WERI-Rb-1 (cell line): ENCODE measurements at regions not wholly inside any gene's neighbourhood (a gene's known extent, or its start where the extent isn't known, plus 50 kb on each side); places are given as distances from the start of the nearest gene placed in this dataset.

Experiments used
- DNase-seq: peaks from one replicate; pipeline ENCODE4 v3.0.0-alpha.2; 2020
- H3K27ac ChIP-seq: fragments of 250-450 bp; sonication (Bioruptor Pico); 2 replicates; pipeline ENCODE4 v1.5.1; 2020; ENCODE audit warnings: mild to moderate bottlenecking, moderate library complexity
- H3K27me3 ChIP-seq: fragments of 250-450 bp; sonication (Bioruptor Pico); 2 replicates; pipeline ENCODE4 v1.5.1; 2021; ENCODE audit warnings: mild to moderate bottlenecking, low read depth, moderate library complexity; ENCODE audit not compliant: insufficient read depth, severe bottlenecking
- H3K36me3 ChIP-seq: fragments of 250-450 bp; sonication (Bioruptor Pico); 2 replicates; pipeline ENCODE4 v1.5.1; 2020; ENCODE audit warnings: mild to moderate bottlenecking, moderate library complexity
- H3K4me3 ChIP-seq: 2 replicates; pipeline ENCODE4 v1.5.1; 2011; ENCODE audit warnings: low read depth, mild to moderate bottlenecking, control low read depth, low read length
- H3K9me3 ChIP-seq: fragments of 250-450 bp; sonication (Bioruptor Pico); 2 replicates; pipeline ENCODE4 v1.5.1; 2021; ENCODE audit warnings: mild to moderate bottlenecking, moderate library complexity; ENCODE audit not compliant: severe bottlenecking
- CTCF ChIP-seq: IDR thresholded peaks from 2 replicates; pipeline ENCODE4 v1.5.1; 2011; ENCODE audit warnings: low read depth, mild to moderate bottlenecking, control low read depth, inconsistent platforms, low read length

DNA sequence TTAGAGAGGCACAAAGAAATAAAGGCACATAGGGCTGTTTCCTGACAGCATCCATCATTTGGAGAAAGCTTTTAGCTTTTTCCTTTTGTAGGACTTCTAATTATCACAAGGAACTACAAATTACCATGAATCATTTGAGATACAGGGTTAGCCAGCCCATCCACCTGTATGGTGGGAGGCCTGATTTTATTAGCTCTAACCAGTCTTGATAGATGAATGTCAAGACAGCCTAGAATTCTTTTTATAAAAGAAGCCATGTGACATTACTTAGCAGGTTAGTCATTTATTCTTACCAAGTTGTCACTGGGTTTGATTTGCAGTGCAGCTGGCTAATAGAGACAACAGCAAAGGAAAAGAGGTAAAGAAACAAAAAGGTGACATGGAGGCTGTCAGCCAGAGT lies 618.1 kb downstream of the ZNF385D start:
- DNase-seq, result no peak
- no peak overlapping the region for H3K4me3 ChIP-seq
- no peaks in the 10 kb centered on the region for H3K27me3 ChIP-seq
- H3K27ac ChIP-seq, result no peak overlapping the region
- H3K36me3 ChIP-seq, result no peaks in the 10 kb centered on the region
- no peak for TF ChIP-seq CTCF
- H3K9me3 ChIP-seq, result no peaks in the 10 kb centered on the region

DNA sequence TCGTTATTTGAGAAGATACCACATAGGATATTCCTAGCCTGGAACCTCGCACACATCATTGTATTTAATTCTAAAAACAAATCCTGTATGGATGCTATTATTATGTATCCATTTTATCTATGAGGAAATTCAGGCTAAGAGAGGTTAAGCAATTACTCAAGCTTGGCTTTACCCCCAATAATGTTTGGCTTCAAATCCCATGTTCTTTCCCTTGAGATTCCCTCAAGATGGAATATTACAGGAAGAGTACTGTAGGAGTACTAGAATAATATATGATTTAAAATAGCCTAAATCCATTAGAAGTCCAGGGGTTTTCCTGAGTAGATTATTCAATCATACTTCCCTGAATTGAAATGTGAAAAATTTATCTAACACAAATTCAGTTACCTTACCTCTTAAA lies 630.2 kb downstream of the ZNF385D start:
- TF ChIP-seq CTCF, result no peak
- Histone ChIP-seq H3K9me3 (no peaks in the 10 kb centered on the region), H3K4me3 (no peak overlapping the region), H3K27me3 (no peaks in the 10 kb centered on the region), H3K27ac (no peak overlapping the region), H3K36me3 (no peaks in the 10 kb centered on the region)
- DNase-seq, result no peak

DNA sequence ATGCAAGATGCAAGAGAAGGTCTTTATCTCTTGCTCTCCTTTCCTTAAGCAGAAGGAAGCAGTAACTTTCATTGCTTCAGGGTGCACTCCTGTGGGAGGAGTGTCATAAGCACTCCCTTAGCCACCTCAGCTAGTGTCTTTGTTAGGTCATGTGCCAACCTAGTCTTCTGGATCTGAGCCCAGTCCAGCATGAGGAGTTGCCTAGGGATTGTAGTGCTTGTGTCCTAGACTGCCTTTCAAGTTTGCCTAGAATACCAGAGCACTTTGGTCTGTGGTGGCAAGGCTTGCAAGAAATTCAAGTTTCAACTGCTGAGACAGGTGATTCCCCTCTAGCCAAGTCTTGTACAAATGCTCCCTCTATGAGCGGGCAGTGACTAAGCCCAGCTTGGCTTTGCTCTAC lies 633.6 kb downstream of the ZNF385D start:
- Histone ChIP-seq H3K4me3 (no peak overlapping the region), H3K36me3 (no peaks in the 10 kb centered on the region), H3K9me3 (no peaks in the 10 kb centered on the region), H3K27me3 (no peaks in the 10 kb centered on the region), H3K27ac (no peak overlapping the region)
- DNase-seq, result no peak
- no peak for TF ChIP-seq CTCF

DNA sequence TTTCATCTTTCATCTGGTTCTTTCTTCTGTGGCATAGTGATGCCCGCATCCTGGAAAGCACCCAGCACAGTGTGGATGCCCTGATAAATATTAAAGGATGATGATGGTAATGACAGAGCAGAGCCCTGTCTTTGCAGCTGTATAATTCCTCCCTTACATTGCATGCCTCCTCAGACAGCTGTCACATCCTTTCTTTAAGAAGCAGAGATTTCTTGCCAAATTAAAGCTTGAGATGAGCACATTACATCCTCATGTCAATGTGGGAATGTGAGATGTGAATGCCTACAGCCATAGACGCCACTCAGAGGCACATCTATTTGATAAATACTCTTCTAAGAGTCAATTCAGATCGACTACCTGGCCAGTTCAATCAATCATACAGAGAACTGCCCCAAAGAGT lies 642.0 kb downstream of the ZNF385D start:
- no peak overlapping the region for H3K27ac ChIP-seq
- H3K9me3 ChIP-seq, result no peaks in the 10 kb centered on the region
- no peaks in the 10 kb centered on the region for H3K36me3 ChIP-seq
- H3K27me3 ChIP-seq, result no peaks in the 10 kb centered on the region
- no peak for TF ChIP-seq CTCF
- no peak overlapping the region for H3K4me3 ChIP-seq
- DNase-seq, result no peak

DNA sequence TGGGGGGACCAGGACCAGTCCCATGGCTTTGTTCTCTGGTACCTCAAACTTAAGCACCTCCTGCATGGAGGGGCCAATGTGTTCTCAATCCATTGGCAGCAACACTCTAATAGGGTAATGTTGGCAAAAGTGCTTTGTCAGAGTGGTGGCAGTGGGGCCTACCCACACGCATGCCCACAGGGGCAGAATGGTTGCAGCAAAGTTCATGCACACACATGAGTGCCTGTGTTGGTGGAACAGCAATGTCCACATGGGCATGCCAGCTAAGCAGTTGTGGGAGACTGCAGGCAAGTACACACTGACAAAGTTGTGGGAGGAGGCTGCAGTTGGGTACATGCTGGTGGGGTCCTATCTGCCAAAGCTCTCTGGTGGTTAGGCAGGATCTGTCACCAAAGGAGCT lies 645.2 kb downstream of the ZNF385D start:
- no peak for TF ChIP-seq CTCF
- Histone ChIP-seq H3K36me3 (no peaks in the 10 kb centered on the region), H3K4me3 (no peak overlapping the region), H3K27ac (no peak overlapping the region), H3K9me3 (no peaks in the 10 kb centered on the region), H3K27me3 (no peaks in the 10 kb centered on the region)
- DNase-seq, result no peak

DNA sequence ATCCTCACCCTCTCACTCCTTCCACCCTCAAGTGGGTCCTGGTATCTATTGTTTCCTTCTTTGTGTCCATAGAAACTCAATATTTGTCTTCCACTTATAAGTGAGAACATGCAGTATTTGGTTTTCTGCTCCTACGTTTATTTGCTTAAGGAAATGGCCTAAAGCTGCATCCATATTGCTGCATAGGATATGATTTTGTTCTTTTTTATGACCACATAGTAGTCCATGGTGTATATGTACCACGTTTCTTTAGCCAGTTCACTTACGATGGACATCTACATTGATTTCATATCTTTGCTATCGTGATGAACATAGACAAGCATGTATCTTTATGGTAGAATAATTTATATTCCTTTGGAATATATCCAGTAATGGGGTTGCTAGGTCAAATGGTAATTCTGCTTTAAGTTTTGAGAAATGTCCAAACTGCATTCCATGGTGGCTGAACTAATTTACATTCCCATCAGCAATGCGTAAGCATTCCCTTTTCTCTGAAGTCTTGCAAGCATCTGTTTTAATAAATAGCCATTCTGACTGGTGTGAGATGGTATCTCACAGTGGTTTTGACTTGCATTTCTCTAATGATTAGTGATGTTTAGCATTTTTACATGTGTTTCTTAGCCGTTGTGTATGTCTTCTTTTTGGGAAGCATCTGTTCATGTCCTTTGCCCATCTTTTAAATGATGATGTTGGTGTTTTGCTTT lies 650.2 kb downstream of the ZNF385D start:
- H3K27ac ChIP-seq, result no peak overlapping the region
- no peak overlapping the region for H3K4me3 ChIP-seq
- H3K9me3 ChIP-seq, result no peaks in the 10 kb centered on the region
- DNase-seq, result no peak
- no peaks in the 10 kb centered on the region for H3K27me3 ChIP-seq
- no peak for TF ChIP-seq CTCF
- H3K36me3 ChIP-seq, result no peaks in the 10 kb centered on the region
